ENCODE measurements at regions not wholly inside any gene's neighbourhood (a gene's known extent, or its start where the extent isn't known, plus 50 kb on each side); places are given as distances from the start of the nearest gene placed in this dataset.
"Not testable (repeated sequence)": the region's sequence is repeated elsewhere in the genome, so short reads cannot be mapped to it uniquely, and the experiment has no call there.

DNA sequence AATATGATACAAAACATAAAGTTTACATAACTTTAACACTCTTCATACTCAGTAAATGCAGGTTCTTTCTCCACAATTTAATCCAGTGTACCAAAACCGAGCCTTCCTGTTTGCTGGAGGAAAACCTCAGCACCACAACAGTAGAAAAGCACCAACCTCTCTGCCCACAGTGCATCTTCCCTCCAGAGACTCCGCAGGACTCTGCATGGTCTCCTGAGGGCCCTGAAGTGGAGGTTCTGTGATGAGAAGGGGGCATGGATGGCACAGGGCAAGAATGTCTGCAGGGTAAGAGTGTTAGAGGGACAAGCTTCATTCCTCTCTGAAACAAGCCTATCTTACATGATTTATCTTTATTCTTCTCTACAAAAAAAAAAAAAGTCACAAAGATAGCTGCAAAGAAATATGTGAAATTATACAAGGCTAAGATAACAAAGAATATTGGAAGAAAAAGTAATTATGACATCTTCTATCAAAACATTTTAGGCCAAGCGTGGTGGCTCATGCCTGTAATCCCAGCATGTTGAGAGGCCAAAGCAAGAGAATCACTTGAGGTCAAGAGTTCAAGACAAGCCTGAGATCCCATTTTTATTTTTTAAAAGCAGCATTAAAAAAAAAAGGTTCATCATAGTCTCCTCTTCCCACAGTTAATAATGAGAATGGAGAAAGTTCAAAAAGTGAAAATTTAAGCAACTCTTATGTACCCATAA, 102.0 kb downstream of the VPREB1 start:
- no peak for DNase-seq

DNA sequence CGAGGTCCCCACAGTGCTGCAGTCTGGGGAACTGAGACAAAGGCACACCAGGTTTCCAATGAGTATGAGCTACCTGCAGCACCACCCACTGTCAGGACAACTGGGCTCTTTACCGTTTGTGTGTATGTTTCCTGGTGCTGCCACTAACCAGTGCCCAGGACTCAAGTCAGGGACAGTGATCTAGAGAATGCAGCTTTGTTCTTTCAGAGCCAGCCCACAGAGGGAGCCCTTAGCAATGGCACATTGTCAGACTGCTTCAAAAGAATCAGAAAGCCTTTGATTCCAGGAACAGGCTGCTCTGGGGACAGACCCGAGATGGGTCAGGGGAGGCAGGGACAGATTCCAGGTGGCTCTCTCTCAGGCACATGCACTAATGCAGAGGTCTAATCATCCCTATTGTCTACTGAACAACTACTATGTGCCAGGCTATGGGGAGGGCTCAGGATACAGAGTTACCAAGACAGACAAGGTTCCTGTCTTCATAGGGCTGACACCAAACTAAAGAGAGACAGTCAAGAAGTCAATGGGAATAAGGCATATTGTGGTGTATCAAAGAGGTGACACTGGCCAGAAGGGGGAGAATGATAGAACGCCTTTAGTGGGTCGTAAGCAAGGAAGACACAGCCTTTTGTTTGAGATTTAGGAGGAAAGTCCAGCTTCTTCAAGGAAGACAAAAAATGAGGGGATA, 103.7 kb downstream of the VPREB1 start:
- no peak for DNase-seq

DNA sequence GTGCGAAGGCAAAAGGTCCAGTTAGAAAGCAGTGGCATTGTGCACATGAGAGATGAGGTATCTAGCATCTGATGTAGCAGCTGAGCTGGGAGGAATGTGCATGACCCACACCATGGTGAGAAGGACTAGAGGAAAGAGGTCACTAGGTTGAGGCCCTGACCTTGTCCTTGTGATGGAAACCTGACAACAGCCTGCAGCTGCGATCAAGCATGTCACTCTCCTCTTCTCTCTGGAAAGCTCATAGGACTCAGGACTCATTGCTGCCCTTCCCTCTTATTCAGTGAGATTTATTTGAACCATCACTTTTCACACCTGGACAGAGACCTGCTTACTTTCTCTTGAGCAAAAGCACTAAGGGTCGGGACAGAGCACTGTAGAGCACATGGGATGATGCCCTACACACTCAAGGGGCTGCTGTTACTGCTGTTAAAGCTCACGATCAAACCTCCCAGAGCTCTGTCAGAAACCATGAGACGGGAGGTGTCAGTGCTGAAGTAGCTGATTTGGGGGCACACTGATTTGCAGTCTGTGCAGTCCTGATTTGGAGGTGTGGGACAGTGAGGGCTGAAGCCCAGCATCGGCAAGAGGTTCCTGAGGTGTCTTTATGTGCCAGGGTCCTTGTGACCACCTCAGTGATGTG, 104.3 kb downstream of the VPREB1 start:
- DNase-seq, result no peak

DNA sequence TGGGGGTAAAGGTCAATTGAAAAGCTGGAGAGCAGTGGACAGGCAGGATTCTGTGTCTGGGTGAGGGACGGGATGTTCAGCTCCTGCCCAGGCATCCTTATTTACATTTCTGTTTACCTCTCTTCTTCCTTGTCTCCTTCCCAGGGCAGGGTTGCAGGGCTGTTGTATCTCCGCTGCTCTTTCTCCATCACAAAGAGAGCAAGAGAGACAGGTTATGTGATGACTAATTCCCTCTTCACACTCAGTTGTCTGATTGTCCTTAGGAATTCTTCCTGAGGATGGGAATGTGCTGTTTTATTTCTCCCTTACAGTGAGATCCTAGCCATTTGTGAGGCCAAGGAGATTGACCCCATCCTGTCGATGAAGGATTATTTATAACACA, 104.9 kb downstream of the VPREB1 start:
- DNase-seq, result no peak

DNA sequence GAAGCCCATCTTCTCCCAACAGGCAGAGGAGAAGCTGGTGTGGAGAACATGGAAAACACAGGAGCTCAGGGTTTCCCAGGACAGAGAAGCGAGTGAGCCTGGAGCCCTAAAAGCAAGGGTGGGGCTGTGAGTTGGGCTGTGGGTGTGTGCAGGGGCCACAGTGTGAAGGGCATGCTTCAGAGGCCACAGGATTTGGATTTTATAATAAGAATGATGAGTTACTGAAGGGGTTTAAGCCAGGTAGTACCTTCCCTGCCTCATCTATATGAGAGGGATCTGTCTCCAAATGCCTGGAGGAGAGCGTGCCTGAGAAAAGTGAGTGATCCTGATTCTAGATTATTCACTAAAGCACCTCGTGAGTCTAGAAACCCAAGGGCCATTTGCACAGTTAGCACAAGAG, 106.8 kb downstream of the VPREB1 start:
- no peak for DNase-seq

DNA sequence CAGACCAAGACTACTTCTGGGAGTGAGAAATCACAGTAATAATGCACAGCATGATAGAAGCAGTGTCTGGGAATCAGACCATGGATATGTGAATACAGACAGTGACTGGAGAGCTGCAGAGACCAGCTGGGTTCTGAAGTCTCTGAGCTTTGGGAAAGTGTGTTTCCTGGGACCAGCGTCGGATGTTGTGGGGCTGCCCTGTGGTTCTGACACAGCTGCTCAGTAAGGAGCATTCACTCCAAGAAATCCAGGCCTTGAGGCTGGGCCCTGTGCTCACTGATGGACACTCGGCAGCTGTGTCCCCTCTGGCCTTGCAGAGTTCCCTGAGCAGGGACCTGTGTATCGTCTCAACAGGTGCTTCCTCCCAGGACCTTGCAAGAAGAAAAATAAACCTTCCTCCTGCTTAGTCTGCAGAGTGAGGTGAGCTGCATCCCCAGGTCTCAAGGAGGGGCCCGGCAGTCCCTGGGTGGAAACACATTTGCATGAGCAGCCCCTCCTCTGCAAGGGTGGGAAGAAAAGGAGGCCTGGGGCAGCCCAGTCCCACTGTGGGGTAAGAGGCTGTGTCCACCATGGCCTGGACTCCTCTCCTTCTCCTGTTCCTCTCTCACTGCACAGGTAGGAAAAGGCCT, 107.9 kb downstream of the VPREB1 start:
- DNase-seq, result no peak

DNA sequence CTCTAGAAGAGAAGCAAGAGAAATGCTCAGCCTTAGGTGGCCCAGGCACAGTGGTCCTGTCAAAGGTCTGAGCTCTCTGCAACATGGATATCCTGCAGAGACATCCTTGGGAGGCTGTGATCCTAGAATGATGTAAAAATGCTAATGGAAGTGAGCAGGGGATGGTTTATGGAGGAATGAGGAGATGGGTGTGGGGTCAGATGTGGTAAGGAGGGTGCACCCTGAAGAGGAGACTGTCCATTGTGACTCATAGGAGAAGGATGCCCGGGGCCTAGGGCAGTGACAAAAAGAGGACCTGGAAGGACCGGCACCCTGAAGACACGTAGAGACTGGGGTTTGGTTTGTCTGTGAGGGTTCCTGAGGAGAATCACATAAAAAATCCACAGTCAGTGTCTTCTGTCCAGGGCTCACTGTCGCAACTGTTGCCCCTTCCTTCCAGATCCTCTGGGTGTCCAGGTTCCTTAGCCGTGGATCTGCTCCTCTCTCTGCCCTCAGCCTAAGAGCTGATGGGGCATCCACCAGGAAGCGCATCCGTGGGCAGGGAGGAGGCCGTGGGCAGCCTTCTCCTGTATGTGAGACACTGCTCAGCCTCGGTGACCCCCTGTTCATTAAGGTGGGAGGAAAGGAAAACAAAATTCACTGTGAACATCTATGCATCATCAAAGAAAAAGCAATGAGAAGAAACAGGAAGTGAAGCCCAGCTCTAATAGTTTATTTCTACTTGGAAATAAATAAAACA, 110.7 kb downstream of the VPREB1 start:
- no peak for DNase-seq

DNA sequence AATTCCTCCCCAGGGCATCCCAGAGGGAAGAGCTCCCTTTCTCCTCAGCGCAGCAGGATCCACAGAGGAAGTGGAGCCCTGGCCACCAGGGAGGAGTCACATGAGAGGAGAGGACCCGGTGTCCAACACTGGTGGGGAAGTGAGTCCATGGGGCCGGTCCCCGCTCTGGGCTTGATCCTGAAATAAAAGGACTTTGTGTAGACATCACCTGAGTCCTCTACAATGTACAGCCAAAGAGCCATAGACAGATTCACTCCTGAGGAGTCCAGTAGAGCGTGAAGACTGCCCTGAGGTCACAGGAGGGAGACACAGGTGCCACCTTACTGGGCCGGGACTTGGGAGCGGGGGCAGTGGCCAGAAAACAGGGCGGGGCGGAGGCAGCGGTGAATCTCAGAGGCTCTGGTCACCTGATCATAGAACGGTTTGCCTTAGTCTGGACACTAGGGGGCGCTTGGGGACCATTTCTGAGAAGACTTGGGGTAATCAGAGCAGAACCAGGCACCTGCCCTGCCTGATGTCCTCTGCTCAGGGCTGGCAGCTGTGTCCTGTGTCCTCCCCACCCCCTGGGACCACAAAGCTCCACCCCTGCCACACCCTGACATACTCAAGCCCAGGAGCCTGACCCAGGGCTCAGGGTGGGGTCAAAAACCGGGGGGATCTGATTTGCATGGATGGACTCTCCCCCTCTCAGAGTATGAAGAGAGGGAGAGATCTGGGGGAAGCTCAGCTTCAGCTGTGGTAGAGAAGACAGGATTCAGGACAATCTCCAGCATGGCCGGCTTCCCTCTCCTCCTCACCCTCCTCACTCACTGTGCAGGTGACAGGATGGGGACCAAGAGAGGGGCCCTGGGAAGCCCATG, 112.7 kb downstream of the VPREB1 start:
- DNase-seq, result no peak

DNA sequence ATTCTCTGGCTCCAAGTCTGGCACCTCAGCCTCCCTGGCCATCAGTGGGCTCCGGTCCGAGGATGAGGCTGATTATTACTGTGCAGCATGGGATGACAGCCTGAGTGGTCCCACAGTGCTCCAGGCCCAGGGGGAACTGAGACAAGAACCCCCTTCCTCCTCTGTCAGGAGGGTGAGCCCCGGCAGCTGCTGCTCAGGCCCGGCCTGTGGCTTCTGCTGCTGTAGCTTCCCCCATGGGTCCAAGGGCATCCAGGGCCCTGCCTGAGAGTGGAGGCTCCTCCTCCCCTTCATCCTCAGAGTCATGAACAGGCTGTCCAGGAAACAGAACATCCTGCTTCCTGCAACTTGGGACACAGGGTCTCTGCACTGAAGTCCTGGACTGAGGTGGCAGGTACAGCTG, 113.6 kb downstream of the VPREB1 start:
- DNase-seq, result no peak

DNA sequence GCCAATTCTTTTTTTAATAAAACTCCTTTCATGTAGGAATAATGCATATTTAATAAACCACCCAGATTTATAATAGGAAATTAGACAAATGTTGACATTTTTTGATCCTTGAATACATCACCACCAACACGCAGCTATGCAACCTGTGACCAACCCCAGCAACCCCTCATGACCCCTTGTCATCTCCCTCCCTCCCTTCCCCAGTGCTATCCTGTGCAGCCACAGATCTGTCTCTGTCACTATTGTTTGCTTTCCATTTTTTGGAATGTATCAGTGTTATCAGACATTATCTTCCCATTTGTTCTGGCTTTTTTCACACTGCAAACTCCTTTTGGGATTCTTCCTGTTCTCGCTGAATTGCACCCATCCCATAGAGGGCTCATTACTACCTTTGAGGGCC, 114.1 kb downstream of the VPREB1 start:
- DNase-seq, result no peak

DNA sequence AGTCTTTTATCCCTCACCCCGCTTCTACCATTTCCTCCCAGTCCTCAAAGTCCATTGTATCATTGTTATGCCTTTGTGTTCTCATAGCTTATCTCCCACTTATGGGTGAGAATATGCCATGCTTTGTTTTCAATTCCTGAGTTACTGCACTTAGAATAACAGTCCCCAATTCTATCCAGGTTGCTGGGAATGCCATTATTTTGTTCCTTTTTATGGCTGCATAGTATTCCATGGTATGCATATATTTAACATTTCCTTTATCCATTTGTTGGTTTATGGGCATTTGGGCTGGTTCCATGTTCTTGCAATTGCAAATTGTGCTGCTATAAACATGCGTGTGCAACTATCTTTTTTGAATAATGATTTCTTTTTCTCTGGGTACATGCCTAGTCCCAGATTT, 114.9 kb downstream of the VPREB1 start:
- no peak for DNase-seq

DNA sequence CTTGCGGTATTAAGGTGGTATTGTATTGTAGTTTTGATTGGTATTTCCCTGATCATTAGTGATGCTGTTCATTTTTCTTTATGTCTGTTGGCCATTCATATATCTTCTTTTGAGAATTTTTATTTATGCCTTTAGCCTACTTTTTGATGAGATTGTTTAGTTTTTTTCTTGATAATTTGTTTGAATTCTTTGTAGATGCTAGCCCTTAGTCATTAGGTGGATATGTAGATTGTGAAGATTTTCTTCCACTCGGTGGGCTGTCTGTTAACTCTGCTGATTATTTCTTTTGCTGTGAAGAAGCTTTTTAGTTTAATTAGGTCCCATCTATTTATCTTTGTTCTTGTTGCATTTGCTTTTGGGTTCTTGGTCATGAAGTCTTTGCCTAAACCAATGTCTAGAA, 115.4 kb downstream of the VPREB1 start:
- no peak for DNase-seq

DNA sequence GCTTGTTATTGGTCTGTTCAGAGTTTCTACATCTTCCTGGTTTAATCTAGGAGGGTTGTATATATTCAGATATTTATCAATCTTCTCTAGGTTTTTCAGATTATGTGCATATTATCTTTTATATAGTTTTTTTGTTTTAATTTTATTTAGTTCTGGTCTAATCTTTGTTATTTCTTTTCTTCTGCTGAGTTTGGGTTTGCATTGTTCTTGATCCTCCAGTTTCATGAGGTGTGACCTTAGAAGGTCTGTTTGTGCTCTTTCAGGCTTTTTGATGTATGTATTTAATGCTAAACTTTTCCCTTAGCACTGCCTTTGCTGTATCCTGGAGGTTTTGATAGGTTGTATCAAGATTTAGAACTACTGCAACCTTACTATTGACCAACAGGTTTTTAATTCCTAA, 117.7 kb downstream of the VPREB1 start:
- DNase-seq, result no peak

DNA sequence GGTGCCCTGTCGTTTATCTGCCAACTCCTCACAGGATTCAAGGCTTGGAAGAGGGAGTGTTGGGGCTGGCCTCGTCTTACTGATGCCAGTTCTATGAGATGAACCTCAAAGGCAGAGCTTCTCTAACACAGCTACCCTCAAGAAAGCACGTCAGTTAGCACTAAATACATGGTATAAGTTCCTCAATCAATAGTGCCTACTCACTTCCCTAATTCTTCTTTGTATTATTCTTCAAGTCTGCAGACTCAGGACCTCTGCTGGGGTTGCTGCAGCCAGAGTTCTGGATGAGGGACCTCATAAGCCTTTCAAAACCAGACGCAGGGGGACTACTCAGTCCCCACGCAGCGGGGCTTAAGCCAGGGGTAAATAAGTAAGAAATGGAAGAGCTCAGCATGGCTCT, 118.3 kb downstream of the VPREB1 start:
- DNase-seq, result no peak

DNA sequence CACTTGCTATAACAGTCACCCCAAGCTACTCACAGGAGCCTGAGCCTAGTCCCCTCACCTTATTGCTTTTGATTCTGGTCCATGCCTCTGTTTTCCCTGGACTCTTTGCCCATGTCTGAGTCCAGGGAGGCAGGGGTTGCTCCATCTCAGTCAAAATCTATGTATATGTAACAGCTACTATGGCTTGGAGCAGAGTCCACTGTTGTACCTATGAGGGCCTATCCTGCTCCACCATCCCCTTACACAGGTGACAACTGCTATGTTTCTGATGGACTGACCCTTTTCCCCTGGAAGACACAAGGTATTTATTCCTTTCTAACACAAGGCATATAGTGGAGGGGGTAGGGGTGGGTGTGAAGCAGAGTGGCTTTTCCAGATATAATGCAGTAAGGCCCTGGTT, 119.6 kb downstream of the VPREB1 start:
- DNase-seq, result no peak

DNA sequence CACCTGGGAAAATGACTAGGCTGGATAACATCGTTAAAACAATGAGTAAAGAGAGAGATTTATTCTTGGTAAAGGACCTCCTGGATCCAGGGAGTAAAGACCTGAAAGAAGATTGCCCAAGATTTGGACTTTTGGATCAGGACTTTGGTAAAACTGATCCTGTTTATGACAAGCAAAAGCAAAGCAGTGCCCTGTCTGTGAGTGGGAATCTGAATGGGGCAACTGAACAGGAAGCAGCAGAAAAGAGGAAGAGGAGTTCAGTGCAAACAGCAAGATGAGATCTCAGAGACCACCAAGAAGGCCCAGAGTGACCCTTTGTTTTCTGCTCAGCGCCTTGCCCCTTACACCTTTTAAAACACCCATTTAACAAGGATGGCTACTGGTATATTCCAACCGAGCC, 122.0 kb downstream of the VPREB1 start:
- DNase-seq, result no peak

DNA sequence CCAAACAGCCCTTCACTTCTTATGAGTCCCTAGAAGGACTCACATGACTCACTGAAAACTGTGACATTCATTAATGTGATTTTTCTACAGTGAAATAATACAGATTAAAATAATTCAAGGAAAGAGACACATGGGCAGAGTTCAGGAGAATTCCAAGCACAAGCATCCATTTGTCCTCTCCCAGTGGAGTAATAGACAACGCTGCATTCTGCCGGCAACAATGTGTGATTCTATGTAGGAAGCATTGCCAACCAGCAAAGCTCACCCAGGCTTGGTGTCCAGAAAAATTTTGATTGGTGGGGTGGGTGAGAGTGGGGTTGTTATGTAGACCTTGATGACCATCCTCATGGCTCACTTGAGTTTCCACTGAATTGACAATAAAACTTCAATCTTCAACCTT, 123.9 kb downstream of the VPREB1 start:
- no peak for DNase-seq

DNA sequence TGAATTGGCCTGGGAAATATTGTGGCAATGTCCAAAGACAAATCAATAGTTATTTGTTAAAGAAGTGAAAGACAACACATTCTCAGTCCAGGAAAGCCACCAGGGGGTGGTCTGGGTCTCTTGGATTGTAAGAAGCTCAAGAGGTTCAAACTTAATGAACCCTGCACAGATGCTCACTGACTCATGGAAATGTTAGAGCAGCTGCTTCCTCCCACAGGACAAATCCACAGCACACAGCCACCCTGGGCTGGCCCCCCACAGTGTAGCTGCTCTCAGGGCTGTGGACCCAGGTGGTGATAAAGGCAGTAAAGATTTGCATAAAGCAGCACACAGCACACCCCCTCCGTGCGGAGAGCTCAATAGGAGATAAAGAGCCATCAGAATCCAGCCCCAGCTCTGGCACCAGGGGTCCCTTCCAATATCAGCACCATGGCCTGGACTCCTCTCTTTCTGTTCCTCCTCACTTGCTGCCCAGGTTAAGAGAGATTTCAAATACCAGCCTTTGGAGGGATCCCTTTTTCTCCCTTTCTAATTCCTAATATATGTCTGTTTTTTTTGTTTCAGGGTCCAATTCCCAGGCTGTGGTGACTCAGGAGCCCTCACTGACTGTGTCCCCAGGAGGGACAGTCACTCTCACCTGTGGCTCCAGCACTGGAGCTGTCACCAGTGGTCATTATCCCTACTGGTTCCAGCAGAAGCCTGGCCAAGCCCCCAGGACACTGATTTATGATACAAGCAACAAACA, 124.8 kb downstream of the VPREB1 start:
- not testable (repeated sequence) for DNase-seq

DNA sequence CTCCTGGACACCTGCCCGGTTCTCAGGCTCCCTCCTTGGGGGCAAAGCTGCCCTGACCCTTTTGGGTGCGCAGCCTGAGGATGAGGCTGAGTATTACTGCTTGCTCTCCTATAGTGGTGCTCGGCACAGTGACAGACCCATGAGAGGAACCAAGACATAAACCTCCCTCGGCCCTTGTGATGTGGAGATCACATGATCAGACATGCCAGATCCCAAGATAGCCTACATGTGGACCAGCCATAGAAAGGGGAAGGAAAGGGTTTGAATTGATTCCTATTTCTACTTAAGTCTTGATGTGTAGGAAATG, 125.3 kb downstream of the VPREB1 start:
- DNase-seq, result no peak

DNA sequence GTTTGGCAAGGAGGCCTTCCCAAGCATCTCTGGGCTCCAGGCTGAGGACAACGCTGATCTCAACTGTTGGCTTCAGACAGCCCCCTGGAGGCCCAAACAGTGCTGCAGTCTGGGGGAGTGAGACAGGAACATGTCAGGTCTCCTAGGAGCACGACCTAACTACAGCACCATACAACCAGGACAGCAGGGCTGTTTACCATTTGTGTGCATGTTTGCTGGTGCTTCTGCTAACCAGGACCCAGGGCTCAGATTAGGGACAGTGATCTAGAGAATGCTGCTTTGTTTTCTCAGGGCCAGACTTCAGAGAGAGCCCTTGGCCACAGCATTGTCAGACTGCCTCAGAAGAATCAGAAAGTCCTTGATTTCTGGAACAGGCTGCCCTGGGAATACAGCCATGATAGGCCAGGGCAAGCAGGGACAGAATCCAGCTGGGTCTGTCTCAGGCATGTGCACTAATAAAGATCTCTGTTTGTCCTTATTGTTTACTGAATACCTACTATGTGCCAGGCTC, 126.5 kb downstream of the VPREB1 start:
- no peak for DNase-seq

DNA sequence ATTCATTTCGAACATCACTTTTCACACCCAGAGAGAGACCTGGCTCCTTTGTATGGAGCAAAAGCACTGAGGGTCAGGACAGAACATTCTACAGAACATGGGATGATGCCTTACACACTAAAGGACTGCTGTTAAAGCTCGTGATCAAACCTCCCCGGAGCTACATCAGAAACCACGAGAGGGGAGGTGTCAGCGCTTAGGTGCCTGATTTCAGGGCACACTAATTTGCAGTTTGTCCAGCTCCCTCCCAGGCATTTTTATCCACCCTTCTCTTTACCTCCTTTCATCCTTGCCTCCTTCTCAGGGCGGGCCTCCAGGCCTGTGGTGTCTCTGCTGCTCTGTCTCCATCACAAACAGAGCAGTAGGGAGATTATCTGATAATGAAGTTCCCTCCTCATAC, 127.5 kb downstream of the VPREB1 start:
- no peak for DNase-seq

Measured in cerebellar nuclear complex (tissue), 1 donor.